PC-9 (cell line): ENCODE measurements at regions not wholly inside any gene's neighbourhood (a gene's known extent, or its start where the extent isn't known, plus 50 kb on each side); places are given as distances from the start of the nearest gene placed in this dataset.

Experiments used
- BruUV-seq: library from RNA; stranded (reverse); fragments of 400-500 nt; replicated peaks from 2 replicates; lab custom pipeline; 2021; lab: Mats Ljungman, UMichigan
- CTCF ChIA-PET: fragments of 300-600 bp; sonication (Branson Sonifier 250); formaldehyde crosslinking; loops from one replicate; lab custom pipeline; 2022; ENCODE audit warnings: antibody characterized with exemption; lab: Charles Lee
- POLR2A ChIA-PET: fragments of 300-600 bp; sonication (Branson Sonifier 250); formaldehyde crosslinking; loops from one replicate; lab custom pipeline; 2022; ENCODE audit warnings: antibody characterized with exemption; ENCODE audit not compliant: unreplicated experiment; lab: Charles Lee
- DNase-seq, 2 experiments: peaks; one replicate each; pipeline versions ENCODE4 v3.0.0 to v3.0.0-alpha.2; 2015 to 2022; ENCODE audit warnings: mixed read lengths in 1 of 2
- H2AFZ ChIP-seq: fragments of 200-600 bp; sonication (generic); 2 replicates; pipeline ENCODE4 v1.8.1; 2017; ENCODE audit warnings: antibody characterized with exemption
- H3F3A ChIP-seq: fragments of 200-600 bp; sonication (generic); 2 replicates; pipeline ENCODE4 v1.8.1; 2017; ENCODE audit warnings: antibody characterized with exemption, mild to moderate bottlenecking, low read depth; ENCODE audit not compliant: insufficient read depth
- H3K27ac ChIP-seq: fragments of 200-600 bp; sonication (generic); 2 replicates; pipeline ENCODE4 v1.6.1; 2016; ENCODE audit warnings: mixed run types
- H3K27me3 ChIP-seq: fragments of 200-600 bp; sonication (generic); 2 replicates; pipeline ENCODE4 v1.6.1; 2016; ENCODE audit warnings: low read depth, mixed run types; ENCODE audit not compliant: insufficient read depth
- H3K36me3 ChIP-seq: fragments of 200-600 bp; sonication (generic); 2 replicates; pipeline ENCODE4 v1.6.1; 2016; ENCODE audit warnings: low read depth, mixed run types
- H3K4me1 ChIP-seq: fragments of 200-600 bp; sonication (generic); replicated peaks from 2 replicates; pipeline ENCODE4 v1.6.1; 2016; ENCODE audit warnings: mixed run types; ENCODE audit not compliant: insufficient read depth
- H3K4me2 ChIP-seq: fragments of 200-600 bp; sonication (generic); 2 replicates; pipeline ENCODE4 v1.6.1; 2017; ENCODE audit warnings: mixed run types
- H3K4me3 ChIP-seq: fragments of 200-600 bp; sonication (generic); 2 replicates; pipeline ENCODE4 v1.6.1; 2016; ENCODE audit warnings: mixed run types
- H3K79me2 ChIP-seq: fragments of 200-600 bp; sonication (generic); 2 replicates; pipeline ENCODE4 v1.6.1; 2017; ENCODE audit warnings: low read depth, mixed run types
- H3K9me2 ChIP-seq: fragments of 200-600 bp; sonication (generic); 2 replicates; pipeline ENCODE4 v1.8.1; 2017; ENCODE audit warnings: mild to moderate bottlenecking; ENCODE audit not compliant: insufficient read depth
- H3K9me3 ChIP-seq: fragments of 200-600 bp; sonication (generic); 2 replicates; pipeline ENCODE4 v1.8.1; 2016; ENCODE audit warnings: low read depth; ENCODE audit not compliant: insufficient read depth
- H4K20me1 ChIP-seq: fragments of 200-600 bp; sonication (generic); 2 replicates; pipeline ENCODE4 v1.8.1; 2017; ENCODE audit not compliant: insufficient read depth
- CTCF ChIP-seq: fragments of 200-600 bp; sonication (generic); conservative IDR thresholded peaks from 2 replicates; pipeline ENCODE4 v1.6.1; 2017; ENCODE audit warnings: mixed run types, antibody characterized with exemption, mild to moderate bottlenecking, moderate library complexity
- EZH2 ChIP-seq: fragments of 200-600 bp; sonication (generic); IDR thresholded peaks from 2 replicates; pipeline ENCODE4 v1.8.0; 2017; ENCODE audit warnings: antibody characterized with exemption, low read depth
- intact Hi-C: fragments of 100-400 bp; cut with micrococcal nuclease; formaldehyde crosslinking; loops from one replicate; pipeline ENCODE4 v1.10.0; 2022; ENCODE audit not compliant: unreplicated experiment

- H2AFZ ChIP-seq: no peak overlapping the region
- H3K4me2 ChIP-seq: peak overlapping the region; percentile 16; the same call in 1 of the 2 replicates
- H3K27me3 ChIP-seq: no peaks in the 10 kb centered on the region
- no peaks in the 10 kb centered on the region for H4K20me1 ChIP-seq
- H3K36me3 ChIP-seq: no peaks in the 10 kb centered on the region
- CTCF ChIA-PET: no interaction called here
- no peak overlapping the region for H3K4me3 ChIP-seq
- no peaks in the 10 kb centered on the region for H3K79me2 ChIP-seq
- peak in 1 of 2 experiments; percentile 44 for DNase-seq
- no peaks in the 10 kb centered on the region for H3K9me2 ChIP-seq
- no peaks in the 10 kb centered on the region for H3K9me3 ChIP-seq
- H3K4me1 ChIP-seq: peaks cover 3% of the 10 kb centered on the region; the same call in 1 of the 2 replicates
- no peaks in the 10 kb centered on the region; the same call in 1 of the 2 replicates for H3F3A ChIP-seq
- TF ChIP-seq EZH2: no peak
- TF ChIP-seq CTCF: peak; percentile 69
- BruUV-seq: no TSS peak
- intact Hi-C loops: no loop called here
- no peak overlapping the region for H3K27ac ChIP-seq
- POLR2A ChIA-PET: no interaction called here
Observed at GRCh38 chr16:54817432-54817831, 113.2 kb upstream of the IRX5 start.

GRCh38 chr16:54816471-54816870 lies 114.2 kb upstream of the IRX5 start:
- no peak overlapping the region for H2AFZ ChIP-seq
- CTCF ChIA-PET: no interaction called here
- no peaks in the 10 kb centered on the region for H3K36me3 ChIP-seq
- no peaks in the 10 kb centered on the region for H3K4me1 ChIP-seq
- no peaks in the 10 kb centered on the region for H3K27me3 ChIP-seq
- POLR2A ChIA-PET: no interaction called here
- no peaks in the 10 kb centered on the region for H3K9me3 ChIP-seq
- H3F3A ChIP-seq: no peaks in the 10 kb centered on the region
- H3K4me2 ChIP-seq: no peak overlapping the region
- intact Hi-C loops: no loop called here
- TF ChIP-seq CTCF (no peak), EZH2 (no peak)
- no peaks in the 10 kb centered on the region for H4K20me1 ChIP-seq
- no peaks in the 10 kb centered on the region for H3K79me2 ChIP-seq
- H3K27ac ChIP-seq: no peak overlapping the region
- H3K4me3 ChIP-seq: no peak overlapping the region
- DNase-seq: no peak
- no peaks in the 10 kb centered on the region for H3K9me2 ChIP-seq
- no TSS peak for BruUV-seq

- H3K9me3 ChIP-seq: no peaks in the 10 kb centered on the region
- H3K79me2 ChIP-seq: no peaks in the 10 kb centered on the region
- H3K27me3 ChIP-seq: no peaks in the 10 kb centered on the region
- TF ChIP-seq CTCF (no peak), EZH2 (no peak)
- no peak overlapping the region for H3K4me3 ChIP-seq
- DNase-seq: no peak
- H3K27ac ChIP-seq: no peak overlapping the region
- no peaks in the 10 kb centered on the region for H3K4me1 ChIP-seq
- H2AFZ ChIP-seq: no peak overlapping the region
- ChIA-PET POLR2A (no interaction called here), CTCF (no interaction called here)
- H3F3A ChIP-seq: no peaks in the 10 kb centered on the region
- BruUV-seq: no TSS peak
- H3K36me3 ChIP-seq: no peaks in the 10 kb centered on the region
- no peak overlapping the region for H3K4me2 ChIP-seq
- no peaks in the 10 kb centered on the region for H4K20me1 ChIP-seq
- intact Hi-C loops: no loop called here
- no peaks in the 10 kb centered on the region for H3K9me2 ChIP-seq
Observed at GRCh38 chr16:54815177-54815576, 115.5 kb upstream of the IRX5 start.
